ENCODE measurements at regions not wholly inside any gene's neighbourhood (a gene's known extent, or its start where the extent isn't known, plus 50 kb on each side); places are given as distances from the start of the nearest gene placed in this dataset.
"Not testable (repeated sequence)": the region's sequence is repeated elsewhere in the genome, so short reads cannot be mapped to it uniquely, and the experiment has no call there.

DNA sequence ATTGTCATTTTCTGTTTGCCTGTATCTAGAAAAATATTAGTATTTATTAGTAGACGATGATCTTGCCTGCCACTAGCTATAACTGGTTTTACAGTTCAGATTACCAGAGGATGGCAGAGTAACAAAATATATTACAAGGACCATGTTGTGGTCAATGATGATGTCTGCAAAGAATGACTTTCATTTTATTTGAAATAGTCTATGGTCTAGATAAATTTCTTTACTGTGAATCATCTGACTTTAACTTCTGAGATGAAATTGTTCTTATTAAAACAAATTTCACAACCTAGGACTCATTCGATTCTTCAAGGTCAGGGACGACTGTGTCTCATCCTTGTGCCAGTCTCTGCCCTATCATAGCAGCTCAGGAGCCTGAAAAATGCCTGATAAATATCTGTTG, 637.8 kb upstream of the KLF12 start:
- DNase-seq: no peak

- DNase-seq: no peak
Measured at GRCh38 chr13:74770361-74770760, 636.2 kb upstream of the KLF12 start.

GRCh38 chr13:74769333-74769732, 635.1 kb upstream of the KLF12 start:
- DNase-seq: no peak

DNA sequence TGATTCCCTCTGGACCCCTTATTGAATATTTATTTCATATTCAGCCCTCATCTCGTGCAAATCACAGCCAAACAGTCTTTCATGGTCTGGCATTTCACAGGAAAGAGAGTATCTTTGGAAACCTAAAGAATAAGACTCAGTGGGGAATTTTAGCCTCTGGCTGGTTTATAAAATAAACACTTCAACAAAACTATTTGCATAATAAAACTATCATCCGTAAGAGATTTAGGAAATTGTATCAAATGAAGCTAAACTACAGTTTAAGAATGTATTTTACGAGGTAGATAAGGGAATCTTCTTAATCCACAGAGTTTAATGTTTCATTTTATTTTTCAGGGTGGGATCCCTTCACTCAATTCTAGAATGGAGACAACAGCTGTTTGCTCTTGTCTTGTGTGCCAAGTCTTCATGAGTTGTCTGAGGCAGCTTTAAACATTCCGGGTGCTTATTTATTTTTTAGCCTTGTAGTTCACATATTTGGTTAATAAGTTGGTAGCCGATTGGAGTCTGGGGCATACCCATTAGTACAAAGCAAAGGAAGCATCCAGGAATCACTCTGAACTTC, 634.4 kb upstream of the KLF12 start:
- DNase-seq: no peak

- no peak for DNase-seq
Measured at GRCh38 chr13:74767050-74767449, 632.8 kb upstream of the KLF12 start.

DNA sequence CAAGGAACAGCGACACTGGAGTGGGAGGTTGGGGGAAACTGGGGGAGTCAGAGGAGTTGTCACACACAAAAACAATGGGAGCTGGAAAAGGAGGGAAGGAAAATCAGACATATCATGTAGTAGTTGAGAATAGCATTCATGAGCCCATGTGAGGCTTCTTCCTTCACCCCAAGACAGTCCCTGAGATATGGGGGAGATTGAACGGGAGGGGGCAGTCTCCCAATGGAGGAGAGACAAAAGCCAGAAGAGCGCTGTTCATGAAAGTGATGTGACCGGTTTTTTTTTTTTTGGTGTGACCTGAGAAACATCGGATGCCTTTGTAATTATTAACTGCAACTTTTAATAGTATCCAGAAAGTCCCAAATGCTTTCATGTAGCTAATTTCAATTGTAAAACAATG, 631.8 kb upstream of the KLF12 start:
- no peak for DNase-seq

- no peak for DNase-seq
Measured at GRCh38 chr13:74761801-74762757, 627.9 kb upstream of the KLF12 start.

GRCh38 chr13:74758188-74758587, 624.0 kb upstream of the KLF12 start:
- DNase-seq: no peak

DNA sequence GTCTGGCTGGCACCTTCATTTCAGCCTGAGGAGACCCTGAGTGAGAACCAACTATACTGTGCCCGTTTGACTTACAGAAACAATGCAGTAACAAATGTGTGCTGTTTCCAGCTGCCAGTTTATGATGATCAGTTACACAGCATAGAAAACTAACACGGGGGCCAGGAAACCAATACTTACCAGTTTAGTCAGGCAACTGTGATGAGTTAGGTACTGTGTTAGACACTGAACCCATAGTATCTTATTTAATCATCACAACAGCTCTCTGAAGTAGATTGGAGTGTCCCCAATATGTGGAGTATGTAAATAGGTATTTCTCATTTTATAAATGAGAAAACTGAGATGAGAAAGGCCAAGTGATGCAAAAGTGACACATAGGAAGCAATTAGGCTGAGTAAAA, 620.9 kb upstream of the KLF12 start:
- DNase-seq: no peak

- no peak for DNase-seq
Measured at GRCh38 chr13:74751739-74752138, 617.5 kb upstream of the KLF12 start.

DNA sequence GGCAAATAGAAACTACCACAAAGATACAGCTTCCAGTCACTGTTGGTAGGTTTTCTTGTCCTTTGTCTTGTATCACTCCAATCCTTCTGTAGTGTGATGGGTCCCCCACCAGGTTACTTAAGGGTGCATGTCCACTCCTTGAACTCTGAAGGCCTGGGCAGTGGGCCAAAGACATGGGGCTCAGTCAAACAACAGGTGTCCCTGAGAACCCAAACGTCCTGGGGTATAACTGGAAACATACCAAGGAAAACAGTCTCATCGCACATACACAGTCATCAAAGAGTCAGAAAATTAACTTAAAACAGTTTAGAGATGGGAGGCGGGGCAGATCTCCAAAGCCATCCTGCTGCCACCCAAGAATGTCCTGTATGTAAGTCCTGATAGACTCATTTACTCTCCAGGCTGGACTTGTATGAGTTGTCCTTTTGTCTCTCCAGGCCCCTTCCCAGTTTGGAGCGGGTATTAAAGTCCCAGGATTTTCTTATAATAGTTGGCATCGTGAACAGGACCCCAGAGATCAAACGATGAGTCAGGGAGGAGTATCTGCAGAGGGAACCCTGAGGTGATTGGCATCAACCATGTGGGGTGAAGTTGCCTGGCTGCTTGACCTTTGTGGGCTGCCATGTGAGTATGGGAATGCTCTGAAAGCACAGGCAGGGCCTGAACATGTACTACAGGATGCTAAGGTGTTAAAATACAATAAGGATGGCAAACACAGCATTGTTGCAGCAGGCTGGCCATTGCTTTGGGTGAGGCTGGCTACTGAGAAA, 613.2 kb upstream of the KLF12 start:
- no peak for DNase-seq

DNA sequence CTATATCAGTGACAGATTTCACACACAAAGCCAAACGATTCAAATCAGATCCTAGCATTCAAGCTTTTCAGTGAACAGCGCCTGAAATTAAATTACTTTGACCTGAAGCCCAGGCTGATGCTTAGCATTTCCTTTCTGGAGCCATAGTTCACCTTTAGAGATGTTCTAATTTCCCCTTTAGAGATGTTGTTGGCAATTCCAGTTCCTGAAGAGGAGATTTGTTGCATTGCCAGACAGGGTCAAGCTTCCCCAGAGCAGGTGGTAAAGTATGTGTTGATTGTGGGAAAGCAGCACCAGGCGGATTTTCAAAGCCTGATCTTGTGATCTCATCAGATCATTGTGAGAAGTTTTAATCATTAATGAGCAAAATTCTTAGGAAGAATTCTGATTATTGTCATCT, 609.8 kb upstream of the KLF12 start:
- DNase-seq: no peak

GRCh38 chr13:74741732-74742131, 607.5 kb upstream of the KLF12 start:
- DNase-seq: no peak

DNA sequence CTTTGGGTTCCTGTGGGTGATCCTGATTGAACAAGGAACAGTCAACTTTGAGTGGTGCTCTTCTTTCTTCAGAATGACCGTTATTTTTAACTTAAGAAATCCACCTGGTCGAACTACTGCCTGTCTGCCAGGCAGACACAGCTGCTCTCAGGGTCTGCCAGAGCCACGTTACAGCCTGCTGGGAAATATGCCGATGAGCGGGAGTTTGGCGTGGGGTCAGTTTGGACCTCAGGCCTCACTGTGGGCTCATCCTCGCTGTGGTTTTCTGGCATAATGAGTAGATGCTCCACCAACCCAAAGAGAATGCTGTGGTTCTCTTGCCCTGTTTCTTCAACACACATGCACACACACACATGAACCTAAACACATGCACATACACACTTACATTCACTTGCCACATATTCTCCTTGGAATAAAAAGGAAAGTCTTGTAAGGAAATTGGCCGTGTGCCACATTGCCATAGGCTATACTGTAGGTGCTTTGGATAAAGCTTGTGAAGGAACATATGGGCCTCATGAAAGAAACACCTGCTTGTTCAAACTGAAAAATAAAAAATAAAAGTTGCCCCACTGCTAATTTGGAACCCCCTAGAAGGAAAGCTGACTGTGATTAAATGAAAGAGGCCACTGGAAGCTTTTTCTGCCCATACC, 598.7 kb upstream of the KLF12 start:
- DNase-seq: no peak

DNA sequence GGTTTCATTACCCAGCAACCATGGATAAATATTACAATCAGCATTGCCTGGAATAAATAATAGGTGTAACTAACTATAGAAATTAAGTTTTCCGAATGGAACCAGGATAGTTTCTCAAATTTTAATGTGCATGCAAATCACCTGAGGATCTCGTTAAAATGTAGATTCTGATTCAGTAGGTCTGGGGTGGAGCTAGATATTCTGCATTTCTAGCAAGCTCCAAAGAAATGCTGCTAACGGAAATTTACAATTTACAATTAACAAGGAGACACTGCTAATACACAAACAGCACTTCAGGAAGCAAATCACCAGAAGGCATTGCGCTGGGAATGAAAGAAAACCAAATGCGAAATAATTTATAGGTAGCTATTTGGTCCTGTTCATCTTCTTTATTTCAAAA, 597.5 kb upstream of the KLF12 start:
- DNase-seq: no peak

GRCh38 chr13:74730556-74731331, 596.5 kb upstream of the KLF12 start:
- DNase-seq: no peak

DNA sequence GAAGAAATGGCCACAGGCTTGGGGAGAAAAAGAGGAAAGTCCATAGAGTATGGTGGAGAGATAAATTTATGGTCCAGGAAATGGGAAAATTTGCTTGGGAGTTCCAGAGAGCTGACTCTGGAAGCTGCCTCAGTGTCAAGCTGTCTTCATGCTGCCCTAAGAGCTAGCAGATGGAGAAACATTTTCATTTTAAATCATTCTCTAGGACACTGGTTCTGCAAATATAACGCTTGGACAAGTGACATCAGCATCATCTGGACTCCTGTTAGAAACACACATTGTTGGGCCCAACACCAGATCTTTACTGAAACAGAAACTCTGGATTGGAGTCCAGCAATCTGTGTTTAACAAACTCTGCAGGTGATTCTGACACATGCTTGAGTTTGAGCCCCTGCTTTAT, 592.0 kb upstream of the KLF12 start:
- no peak for DNase-seq

DNA sequence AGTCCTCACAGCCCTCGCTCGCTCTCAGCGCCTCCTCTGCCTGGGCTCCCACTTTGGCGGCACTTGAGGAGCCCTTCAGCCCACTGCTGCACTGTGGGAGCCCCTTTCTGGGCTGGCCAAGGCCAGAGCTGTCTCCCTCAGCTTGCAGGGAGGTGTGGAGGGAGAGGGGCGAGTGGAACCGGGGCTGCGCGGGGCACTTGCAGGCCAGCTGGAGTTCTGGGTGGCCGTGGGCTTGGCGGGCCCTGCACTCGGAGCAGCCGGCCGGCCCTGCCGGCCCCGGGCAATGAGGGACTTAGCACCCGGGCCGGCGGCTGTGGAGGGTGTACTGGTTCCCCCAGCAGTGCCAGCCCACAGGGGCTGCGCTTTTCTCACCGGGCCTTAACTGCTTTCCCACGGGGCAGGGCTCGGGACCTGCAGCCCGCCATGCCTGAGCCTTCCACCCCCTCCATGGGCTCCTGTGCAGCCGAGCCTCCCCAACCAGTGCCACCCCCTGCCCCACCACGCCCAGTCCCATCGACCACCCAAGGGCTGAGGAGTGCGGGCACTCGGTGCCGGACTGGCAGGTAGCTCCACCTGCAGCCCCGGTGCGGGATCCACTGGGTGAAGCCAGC, 584.1 kb upstream of the KLF12 start:
- DNase-seq: not testable (repeated sequence)

GRCh38 chr13:74715718-74716117, 581.5 kb upstream of the KLF12 start:
- no peak for DNase-seq

DNA sequence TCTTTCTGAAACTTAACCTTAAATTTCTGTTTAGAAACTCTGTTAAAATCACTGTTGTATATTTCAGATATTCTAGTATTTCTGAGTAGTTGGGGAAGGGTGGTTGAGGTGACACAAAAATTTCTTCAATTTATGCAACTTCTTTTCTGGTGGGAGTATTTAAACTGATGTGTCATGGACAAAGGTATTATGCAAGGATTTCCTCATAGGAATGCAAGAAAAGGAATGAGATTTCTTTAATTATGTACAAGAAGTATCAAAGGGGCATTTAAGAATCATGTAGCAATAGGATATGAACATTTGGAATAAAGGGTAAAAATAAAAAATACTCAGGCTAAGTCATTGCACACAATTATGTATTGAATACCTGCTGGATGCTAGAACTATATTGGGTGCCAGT, 575.8 kb upstream of the KLF12 start:
- DNase-seq: no peak

- no peak for DNase-seq
Measured at GRCh38 chr13:74709226-74709625, 575.0 kb upstream of the KLF12 start.

DNA sequence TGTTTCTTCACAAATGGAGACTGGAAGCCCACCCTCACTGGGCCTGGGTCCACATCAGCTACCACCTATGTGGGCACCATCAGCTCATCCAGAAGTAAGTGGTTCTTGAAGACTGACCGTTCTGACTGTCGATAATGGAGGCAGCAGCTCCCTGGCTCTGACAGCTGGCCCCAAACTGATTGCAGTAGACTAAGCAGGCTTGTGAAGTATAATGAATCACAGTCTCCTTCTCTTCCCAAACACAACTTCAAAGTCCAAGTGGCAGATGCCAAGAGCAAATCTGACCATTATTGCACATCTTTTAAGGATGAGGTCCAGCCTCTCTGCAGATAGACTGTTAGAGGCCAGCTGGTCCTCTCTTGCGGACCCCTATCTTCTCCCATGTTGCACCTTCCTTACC, 574.4 kb upstream of the KLF12 start:
- no peak for DNase-seq

Measured in RPMI8226 (cell line).